Calu3 (cell line): ENCODE measurements at regions not wholly inside any gene's neighbourhood (a gene's known extent, or its start where the extent isn't known, plus 50 kb on each side); places are given as distances from the start of the nearest gene placed in this dataset.

Experiments used
- BruUV-seq: library from RNA; stranded (reverse); fragments of 400-500 nt; replicated peaks from 2 replicates; lab custom pipeline; 2021; lab: Mats Ljungman, UMichigan
- CTCF ChIA-PET: fragments of 300-600 bp; sonication (Branson Sonifier 250); formaldehyde crosslinking; loops from one replicate; lab custom pipeline; 2022; ENCODE audit warnings: antibody characterized with exemption; lab: Charles Lee
- DNase-seq: peaks from one replicate; pipeline ENCODE4 v3.0.0; 2022
- H3K27ac Mint-ChIP-seq: one replicate; pipeline ENCODE4 v1.8.0; 2022; ENCODE audit warnings: mixed read lengths; ENCODE audit not compliant: unreplicated experiment
- H3K27me3 Mint-ChIP-seq: one replicate; pipeline ENCODE4 v1.8.0; 2022; ENCODE audit warnings: mixed read lengths; ENCODE audit not compliant: unreplicated experiment
- H3K36me3 Mint-ChIP-seq: one replicate; pipeline ENCODE4 v1.8.0; 2022; ENCODE audit warnings: mild to moderate bottlenecking, moderate library complexity, mixed read lengths; ENCODE audit not compliant: insufficient read depth, unreplicated experiment
- H3K4me1 Mint-ChIP-seq: one replicate; pipeline ENCODE4 v1.8.0; 2022; ENCODE audit warnings: mild to moderate bottlenecking, low read depth, mixed read lengths; ENCODE audit not compliant: unreplicated experiment
- H3K4me3 Mint-ChIP-seq: one replicate; pipeline ENCODE4 v1.8.0; 2022; ENCODE audit warnings: mild to moderate bottlenecking, low read depth, moderate library complexity, mixed read lengths; ENCODE audit not compliant: unreplicated experiment
- H3K9me3 Mint-ChIP-seq: one replicate; pipeline ENCODE4 v1.8.0; 2022; ENCODE audit warnings: low read depth, mixed read lengths; ENCODE audit not compliant: unreplicated experiment
- CTCF ChIP-seq: fragments of 200-600 bp; IDR thresholded peaks from one replicate; pipeline ENCODE4 v1.8.0; 2022; ENCODE audit warnings: antibody characterized with exemption; ENCODE audit not compliant: unreplicated experiment
- intact Hi-C: fragments of 100-400 bp; cut with micrococcal nuclease; formaldehyde crosslinking; loops from one replicate; pipeline ENCODE4 v1.10.0; 2022; ENCODE audit not compliant: unreplicated experiment

DNA sequence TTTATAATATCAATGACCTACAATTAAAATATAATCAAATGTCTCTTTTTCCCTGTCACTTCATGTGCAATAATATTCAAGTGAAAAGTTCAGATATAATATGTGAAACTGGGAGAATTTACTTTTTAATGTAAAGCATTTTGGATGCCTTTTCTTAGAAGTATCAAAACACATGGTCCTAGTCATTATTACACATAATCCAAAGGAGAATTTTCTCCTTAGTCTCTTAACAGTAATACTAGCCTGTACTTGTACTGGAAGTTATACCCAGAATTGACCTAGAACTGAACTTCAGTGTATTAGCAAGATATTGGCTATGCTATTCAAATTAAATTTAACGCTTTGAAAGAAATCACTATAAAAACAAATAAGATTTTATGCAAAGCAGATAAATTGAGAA lies 842.6 kb upstream of the MANEA start:
- Mint-ChIP-seq H3K27me3 (no peaks in the 10 kb centered on the region), H3K36me3 (no peaks in the 10 kb centered on the region), H3K9me3 (peaks cover 9% of the 10 kb centered on the region), H3K4me1 (no peaks in the 10 kb centered on the region), H3K27ac (no peak overlapping the region), H3K4me3 (no peak overlapping the region)
- no peak for TF ChIP-seq CTCF
- DNase-seq, result no peak
- CTCF ChIA-PET, result no interaction called here
- BruUV-seq, result no TSS peak
- intact Hi-C loops, result no loop called here

DNA sequence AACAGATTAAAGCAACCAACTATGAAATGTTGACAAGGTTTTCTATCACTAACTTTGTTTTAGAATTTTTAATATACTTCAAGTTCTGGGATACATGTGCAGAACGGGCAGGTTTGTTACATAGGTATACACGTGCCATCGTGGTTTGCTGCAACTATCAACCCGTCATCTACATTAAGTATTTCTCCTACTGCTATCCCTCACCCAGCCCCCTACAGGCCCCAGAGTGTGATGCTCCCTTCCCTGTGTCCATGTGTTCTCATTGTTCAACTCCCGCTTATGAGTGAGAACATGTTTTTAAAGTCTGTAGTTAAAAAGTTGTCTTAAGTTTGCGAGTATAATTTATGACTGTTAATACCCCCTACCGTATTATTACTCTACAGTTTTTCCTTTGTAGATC lies 844.3 kb upstream of the MANEA start:
- DNase-seq, result no peak
- CTCF ChIA-PET, result no interaction called here
- no peaks in the 10 kb centered on the region for H3K36me3 Mint-ChIP-seq

GRCh38 chr6:94727710-94728109 lies 849.6 kb upstream of the MANEA start:
- BruUV-seq, result no TSS peak
- intact Hi-C loops, result no loop called here
- Mint-ChIP-seq H3K36me3 (no peaks in the 10 kb centered on the region), H3K4me1 (no peaks in the 10 kb centered on the region), H3K4me3 (no peak overlapping the region), H3K27me3 (no peaks in the 10 kb centered on the region), H3K9me3 (peaks cover 7% of the 10 kb centered on the region), H3K27ac (no peak overlapping the region)
- no peak for TF ChIP-seq CTCF
- no peak for DNase-seq
- CTCF ChIA-PET, result no interaction called here

More for the DNA sequence above, 844.3 kb upstream of the MANEA start:
- no TSS peak for BruUV-seq
- H3K4me3 Mint-ChIP-seq, result no peak overlapping the region
- intact Hi-C loops, result no loop called here
- H3K27me3 Mint-ChIP-seq, result no peaks in the 10 kb centered on the region
- H3K4me1 Mint-ChIP-seq, result no peaks in the 10 kb centered on the region
- no peak overlapping the region for H3K27ac Mint-ChIP-seq
- TF ChIP-seq CTCF, result no peak
- H3K9me3 Mint-ChIP-seq, result peaks cover 10% of the 10 kb centered on the region

- Mint-ChIP-seq H3K36me3 (no peaks in the 10 kb centered on the region), H3K4me3 (no peak overlapping the region), H3K27ac (no peak overlapping the region), H3K4me1 (no peaks in the 10 kb centered on the region), H3K27me3 (no peaks in the 10 kb centered on the region), H3K9me3 (peaks cover 6% of the 10 kb centered on the region)
- no TSS peak for BruUV-seq
- TF ChIP-seq CTCF, result no peak
- CTCF ChIA-PET, result no interaction called here
- intact Hi-C loops, result no loop called here
- no peak for DNase-seq
Observed at GRCh38 chr6:94721459-94721858, 855.9 kb upstream of the MANEA start.

- H3K4me1 Mint-ChIP-seq, result no peaks in the 10 kb centered on the region
- H3K27ac Mint-ChIP-seq, result no peak overlapping the region
- no peak overlapping the region for H3K4me3 Mint-ChIP-seq
- no peak for DNase-seq
- H3K9me3 Mint-ChIP-seq, result no peaks in the 10 kb centered on the region
- intact Hi-C loops, result no loop called here
- no peaks in the 10 kb centered on the region for H3K27me3 Mint-ChIP-seq
- H3K36me3 Mint-ChIP-seq, result no peaks in the 10 kb centered on the region
- no TSS peak for BruUV-seq
- no peak for TF ChIP-seq CTCF
- CTCF ChIA-PET, result no interaction called here
Observed at GRCh38 chr6:94713446-94713845, 863.9 kb upstream of the MANEA start.
